NCI-H2227 (cell line): ENCODE measurements at regions not wholly inside any gene's neighbourhood (a gene's known extent, or its start where the extent isn't known, plus 50 kb on each side); places are given as distances from the start of the nearest gene placed in this dataset.
"Not testable (repeated sequence)": the region's sequence is repeated elsewhere in the genome, so short reads cannot be mapped to it uniquely, and the experiment has no call there.

Experiments used
- DNase-seq: peaks from one replicate; lab custom pipeline; 2025; ENCODE audit not compliant: unreplicated experiment; lab: John Stamatoyannopoulos, UW

DNA sequence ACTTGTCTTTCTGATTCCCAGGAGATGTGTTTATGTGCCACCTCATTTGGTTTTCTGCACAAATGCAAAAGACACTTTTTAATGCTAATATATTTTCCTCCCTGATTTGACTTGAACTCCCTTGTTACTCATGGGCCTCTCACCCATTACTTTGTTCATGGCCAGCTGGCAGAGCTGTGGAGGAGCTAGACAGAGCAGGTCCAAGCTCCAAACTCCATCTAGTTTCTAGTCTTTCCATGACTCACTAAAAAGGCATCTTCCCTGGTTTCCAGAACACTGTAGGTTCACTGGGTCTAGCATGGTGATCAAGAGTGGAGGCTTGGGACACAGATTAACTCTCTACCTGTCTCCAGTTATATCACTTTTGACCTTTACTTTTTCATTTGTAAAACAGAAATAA, 161.0 kb upstream of the SLC28A3 start:
- DNase-seq: no peak

DNA sequence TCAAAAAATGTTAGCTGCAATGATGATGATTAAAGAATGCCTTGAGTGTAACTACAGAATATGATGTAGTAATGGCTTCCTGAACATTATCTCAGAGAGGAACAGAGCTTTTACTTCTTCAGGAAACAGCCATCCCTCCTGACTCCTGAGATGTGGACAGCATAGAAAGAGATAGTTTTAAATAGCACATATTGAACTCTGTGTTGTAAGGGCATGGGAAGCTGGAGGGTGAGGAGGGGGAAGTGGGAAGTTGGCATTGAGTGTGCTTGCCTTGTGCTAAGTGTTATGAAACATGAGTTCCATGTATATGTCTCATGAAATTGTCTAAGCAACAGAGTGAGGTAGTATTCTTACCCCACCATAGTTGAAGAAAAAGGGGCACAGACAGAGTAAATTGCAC, 161.5 kb upstream of the SLC28A3 start:
- no peak for DNase-seq

DNA sequence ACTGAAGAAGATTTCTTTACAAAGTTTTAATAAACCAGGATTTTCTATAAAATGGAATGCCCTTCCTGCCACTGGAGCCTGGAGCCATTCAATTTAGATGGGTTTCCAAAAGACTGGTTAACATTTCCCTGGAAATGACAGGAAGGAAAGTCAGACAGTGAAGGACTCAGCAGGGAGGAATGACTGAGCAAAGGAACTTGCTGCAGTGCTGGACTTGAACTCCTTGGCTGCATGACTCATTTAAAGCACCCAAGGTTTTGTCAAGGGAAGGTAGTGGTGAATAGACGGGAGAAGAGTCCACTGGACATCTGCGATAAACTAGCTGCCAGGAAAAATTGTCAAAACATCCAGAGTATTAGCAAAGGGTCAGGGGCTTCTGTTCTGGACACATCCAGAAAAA, 163.8 kb upstream of the SLC28A3 start:
- DNase-seq: no peak

DNA sequence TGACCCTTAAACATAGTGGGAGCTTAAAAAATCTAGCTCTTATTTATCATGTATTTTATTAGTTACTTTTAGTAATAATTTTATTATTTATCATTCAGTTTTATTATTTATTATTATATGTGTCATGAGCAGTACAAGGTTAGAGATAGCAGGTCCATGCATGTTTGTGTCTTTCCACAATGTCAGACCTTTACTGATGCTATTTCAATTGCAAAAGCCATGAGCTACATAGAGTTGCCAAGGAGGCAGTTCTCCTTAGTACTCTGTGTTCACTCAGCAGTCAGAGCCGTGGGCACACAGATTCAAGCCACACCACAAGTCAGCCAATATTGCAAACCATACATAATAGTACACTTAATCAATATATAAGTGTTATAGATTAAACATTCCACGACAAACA, 157.9 kb upstream of the NTRK2 start:
- no peak for DNase-seq

DNA sequence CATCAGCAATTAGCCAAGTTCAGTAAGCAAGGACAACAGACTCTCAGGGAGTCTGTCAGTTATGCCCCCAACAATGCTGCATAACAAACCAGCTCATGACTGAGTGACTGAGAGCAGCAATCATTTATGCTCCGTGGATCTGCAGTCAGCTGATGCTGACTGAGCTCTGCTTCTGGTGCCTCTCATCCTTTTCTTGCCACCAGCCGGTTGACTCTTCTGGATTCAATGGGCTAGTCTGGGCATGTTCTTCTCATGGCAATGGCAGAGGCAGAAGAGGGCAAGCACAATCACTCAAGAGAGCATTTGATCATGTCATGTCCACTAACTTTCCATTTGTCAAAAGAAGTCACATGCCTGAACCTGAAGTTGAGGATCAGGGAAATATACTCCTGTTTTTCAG, 157.0 kb upstream of the NTRK2 start:
- no peak for DNase-seq

DNA sequence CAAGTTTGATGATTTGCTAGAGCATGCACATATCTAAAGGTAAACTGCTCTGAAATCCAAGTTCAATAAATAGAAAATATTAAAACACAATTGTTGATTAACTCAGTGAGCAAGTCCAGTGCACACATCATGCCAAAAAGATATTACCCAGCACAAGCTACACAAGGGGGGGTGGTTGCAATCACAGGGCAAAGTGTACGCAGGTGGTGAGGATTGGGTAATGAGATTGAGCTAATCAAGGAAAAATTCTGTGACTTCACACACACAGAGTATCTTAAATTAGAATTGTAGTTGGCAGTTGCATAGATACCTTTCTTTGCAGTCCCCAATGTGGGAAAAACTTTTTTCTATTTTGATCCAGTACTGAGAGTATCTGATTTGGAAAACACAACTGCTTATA, 156.1 kb upstream of the NTRK2 start:
- no peak for DNase-seq

DNA sequence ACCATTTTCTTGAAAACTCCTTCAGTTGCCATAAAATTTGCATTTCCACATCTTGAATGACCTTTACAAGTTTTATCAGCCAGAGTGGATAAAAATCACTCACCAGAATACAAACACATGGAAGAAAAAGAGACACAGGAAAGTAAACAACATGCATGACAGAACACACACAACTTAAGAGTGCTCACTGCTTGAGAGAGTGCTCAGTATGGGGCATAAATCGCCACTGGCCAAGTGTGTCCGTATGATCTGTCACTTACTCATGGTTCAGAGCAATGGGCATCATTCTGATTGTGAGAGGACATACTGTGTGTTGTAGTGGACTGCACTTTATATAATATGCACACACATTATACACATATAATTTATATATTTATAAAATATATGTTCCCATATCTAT, 155.6 kb upstream of the NTRK2 start:
- DNase-seq: no peak

DNA sequence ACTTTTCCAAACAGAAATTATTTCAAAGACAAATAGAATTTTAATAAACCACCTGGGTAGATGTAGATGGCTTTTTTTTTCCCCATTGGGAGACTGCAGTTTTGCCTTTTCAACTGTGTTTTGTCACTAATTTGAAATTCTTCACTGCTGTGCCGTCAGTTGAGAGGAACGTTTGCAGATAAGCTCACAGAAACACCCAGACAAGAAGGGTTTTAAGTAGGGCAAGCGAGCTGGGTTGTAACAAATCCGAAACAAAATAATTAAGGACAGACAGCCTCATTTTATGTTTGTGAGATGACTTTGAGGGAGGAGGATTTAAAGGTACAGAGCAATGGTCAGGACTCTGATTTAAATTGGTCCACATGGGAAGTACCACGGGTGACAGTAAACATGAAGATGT, 155.1 kb upstream of the NTRK2 start:
- no peak for DNase-seq

DNA sequence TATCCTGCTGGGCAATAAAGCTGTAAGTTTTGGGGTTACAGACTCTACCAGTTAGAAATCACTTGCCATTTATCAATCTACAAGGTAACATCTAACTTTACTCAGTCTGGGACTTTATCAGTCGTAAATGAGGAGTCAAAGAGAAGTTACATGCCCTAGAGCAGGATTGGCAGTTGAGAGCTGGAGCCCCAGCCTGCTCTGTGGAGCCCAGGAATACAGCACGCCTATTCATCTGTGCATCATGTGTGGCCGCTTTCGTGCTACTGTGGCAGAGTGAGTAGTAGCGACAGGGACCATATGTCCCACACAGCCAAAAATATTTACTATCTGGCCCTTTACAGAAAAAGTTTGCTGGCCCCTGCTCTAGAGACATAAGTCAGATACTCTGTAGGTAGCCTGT, 152.5 kb upstream of the NTRK2 start:
- DNase-seq: no peak

DNA sequence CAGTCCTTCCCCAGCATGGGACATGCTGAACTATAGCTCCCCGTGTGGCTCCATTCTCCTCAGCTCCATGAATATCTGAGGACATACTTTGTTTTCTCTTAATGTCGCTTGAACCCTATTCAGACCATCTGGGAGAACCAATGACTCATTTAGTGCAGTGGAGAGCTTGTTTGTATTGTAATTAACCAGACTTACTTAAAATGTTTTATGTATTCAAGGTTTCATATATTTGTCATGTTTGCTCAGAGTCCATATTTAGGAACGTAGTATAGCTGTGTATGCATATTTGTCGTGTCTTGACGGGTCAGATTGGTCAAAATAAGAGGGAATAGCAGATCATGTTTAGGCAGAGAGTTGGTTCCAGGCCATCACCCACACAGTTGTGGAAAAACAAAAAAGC, 150.1 kb upstream of the NTRK2 start:
- DNase-seq: no peak

DNA sequence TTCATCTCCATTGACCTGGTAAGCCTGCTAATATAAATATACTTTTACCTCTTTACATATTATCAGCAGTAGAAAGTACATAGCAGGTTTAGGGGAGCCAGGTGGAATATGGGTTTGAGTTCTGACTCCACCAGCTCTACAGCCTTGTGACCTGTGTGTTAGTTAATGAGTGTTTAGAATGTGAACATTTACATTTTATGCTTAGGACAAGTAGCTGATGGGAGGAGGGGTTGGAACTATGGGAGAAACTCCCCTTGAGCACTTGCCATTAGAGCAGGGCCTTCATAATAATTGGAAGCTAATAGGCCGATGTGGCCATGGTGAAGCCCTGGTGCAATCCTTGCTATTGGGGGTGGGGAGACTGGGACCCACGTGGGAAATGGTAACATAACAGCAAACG, 148.3 kb upstream of the NTRK2 start:
- no peak for DNase-seq

DNA sequence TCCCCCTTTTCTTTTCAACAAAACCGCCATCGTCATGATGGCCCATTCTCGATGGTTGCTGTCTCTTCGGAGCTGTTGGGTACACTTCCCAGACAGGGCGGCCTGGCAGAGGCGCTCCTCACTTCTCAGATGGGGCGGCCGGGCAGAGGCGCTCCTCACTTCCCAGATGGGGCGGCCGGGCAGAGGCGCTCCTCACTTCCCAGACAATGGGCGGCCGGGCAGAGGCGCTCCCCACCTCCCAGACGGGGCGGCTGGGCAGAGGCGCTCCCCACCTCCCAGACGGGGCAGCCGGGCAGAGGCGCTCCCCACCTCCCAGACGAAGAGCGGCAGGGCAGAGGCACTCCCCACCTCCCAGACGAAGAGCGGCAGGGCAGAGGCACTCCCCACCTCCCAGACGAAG, 143.3 kb upstream of the NTRK2 start:
- not testable (repeated sequence) for DNase-seq

DNA sequence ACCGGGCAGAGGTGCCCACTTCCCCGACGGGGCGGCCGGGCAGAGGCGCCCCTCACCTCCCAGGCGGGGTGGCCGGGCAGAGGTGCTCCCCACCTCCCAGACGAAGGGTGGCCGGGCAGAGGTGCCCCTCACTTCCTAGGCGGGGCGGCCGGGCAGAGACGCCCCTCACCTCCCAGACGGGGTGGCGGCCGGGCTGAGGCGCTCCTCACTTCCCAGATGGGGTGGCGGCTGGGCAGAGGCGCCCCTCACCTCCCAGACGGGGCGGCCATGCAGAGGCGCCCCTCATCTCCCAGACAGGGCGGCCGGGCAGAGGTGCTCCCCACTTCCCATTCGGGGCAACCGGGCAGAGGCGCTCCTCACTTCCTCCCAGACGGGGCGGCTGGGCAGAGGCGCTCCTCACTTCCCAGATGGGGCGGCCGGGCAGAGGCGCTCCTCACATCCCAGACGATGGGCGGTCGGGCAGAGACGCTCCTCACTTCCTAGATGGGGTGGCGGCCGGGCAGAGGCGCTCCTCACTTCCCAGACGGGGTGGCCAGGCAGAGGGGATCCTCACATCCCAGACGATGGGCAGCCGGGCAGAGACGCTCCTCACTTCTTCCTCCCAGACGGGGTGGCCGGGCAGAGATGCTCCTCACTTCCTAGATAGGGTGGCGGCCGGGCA, 142.3 kb upstream of the NTRK2 start:
- DNase-seq: not testable (repeated sequence)

DNA sequence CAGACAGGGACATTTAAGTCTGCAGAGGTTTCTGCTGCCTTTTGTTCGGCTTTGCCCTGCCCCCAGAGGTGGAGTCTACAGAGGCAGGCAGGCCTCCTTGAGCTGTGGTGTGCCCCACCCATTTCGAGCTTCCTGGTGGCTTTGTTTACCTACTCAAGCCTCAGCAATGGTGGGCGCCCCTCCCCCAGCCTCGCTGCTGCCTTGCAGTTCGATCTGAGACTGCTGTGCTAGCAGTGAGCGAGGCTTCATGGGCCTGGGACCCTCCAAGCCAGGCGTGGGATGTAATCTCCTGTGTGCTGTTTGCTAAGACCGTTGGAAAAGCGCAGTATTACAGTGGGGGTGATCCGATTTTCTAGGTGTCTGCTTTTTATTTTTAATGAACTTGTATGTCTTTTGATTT, 133.6 kb upstream of the NTRK2 start:
- not testable (repeated sequence) for DNase-seq

DNA sequence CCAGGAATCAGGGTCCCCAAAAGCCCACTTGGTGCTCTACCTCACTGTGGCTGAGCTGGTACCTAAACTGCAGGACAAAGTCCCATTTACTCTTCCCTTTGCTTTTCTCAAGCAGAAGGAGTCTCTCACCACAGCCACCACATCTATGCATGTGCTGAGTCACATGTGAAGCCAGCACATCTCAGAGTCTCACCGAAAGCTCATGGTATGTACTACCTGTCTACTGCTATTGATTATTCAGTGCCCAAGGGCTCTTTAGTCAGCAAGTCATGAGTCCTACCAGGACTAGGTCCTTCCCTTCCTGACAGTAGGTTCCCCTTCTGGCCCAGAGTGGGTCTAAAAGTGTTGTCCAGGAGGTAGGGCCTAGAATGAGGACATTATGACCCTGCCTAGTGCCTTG, 130.7 kb upstream of the NTRK2 start:
- DNase-seq: no peak

DNA sequence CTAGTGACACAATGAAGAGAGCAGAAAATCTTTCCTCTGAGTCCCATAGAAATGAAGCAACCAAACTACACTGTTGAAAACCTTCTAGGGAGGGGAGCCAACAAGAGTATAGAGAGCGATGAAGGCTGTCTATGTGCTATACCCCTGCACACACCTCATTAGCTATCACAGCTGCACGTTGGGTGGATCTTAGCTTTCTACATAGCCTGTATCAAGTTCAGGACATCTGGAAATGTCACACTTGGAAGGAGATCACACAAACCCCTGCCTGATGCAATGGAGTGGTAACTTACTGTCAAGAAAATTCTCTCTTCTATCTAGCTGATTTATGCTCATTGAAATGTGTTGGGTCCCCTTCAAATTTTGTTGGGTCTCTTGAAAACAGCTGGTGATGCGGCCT, 127.0 kb upstream of the NTRK2 start:
- no peak for DNase-seq

DNA sequence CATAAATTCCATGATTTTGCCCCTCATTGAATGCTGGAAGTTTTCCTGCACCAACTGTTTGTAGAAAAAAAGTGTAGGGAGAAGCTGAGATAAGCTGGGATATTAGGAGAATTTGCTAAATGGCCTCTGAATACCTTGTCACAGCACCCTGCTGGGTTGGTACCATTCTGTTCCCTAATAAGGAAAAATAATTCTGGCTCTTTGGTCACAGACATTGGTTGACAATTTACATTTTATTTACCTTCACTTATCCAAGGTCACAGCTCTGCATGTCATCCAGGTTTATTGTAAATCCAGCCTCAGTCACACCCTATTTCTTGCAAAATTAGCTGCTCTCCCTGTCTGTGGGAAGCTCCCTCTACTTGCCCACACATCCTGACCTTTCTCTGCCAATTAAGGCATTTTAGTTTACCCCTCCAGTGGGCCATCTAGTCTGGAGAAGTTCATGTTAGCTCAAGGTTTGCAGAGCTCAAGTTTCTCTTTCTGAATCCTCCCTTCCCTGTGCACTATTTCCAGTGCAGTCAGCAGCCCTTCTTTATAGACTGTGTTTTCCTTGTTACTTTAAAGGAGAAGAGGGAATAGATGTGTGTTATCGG, 115.4 kb upstream of the NTRK2 start:
- DNase-seq: no peak

DNA sequence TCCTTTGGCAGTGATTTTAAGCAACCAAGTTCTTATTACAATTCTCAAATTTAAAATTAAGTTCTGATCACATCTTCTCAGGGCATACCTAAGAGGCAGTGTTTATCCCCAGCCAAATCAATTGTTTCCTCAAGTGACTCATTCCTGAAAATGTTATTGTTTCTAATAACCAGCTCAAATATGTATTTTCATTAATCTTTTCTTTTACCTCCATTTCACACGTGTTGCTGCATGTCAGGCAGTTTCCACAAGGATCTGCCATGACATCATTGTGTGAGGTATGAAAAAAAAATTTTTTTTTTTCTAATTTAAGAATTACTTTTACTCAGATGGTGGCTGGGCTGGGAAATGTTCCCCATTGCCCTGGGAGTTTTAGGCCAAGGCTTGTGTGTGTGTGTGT, 113.0 kb upstream of the NTRK2 start:
- DNase-seq: no peak

DNA sequence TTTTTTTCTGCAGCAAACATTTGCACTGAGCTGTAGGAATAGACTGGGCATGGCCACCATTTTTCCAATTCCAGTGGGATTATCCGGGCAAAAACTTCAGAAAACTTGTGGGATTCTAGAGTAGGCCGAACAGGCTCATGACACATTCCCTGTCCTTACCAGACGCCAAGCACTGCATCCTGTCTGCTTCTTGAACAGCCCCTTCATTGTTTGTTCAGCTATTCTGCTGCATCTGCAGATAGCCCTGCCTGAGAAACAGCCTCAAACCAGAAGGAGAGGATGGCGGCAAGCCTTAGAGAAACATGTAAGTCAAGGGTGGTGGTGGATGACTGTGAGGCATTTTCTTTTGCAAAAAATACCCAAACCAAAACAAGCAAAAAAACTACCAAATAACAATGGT, 111.8 kb upstream of the NTRK2 start:
- DNase-seq: no peak

DNA sequence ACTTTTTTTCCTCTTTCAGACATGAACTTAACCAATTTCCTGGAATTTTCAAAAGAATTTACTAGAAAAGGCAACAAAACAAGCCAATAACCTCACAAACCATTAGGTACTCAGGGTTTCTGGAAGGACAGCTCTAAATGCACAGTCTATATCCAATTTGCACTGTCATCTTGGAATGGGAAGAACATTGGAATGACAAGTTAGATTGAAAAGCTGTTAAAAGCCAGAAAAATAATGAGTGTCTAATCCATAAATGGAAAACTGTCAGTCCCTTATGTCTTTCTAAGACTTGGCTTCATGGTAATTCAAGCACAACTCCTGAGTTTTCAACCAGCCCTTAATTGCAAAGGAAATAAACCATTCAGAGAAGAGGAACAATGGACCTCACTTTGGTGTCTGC, 105.8 kb upstream of the NTRK2 start:
- DNase-seq: no peak

DNA sequence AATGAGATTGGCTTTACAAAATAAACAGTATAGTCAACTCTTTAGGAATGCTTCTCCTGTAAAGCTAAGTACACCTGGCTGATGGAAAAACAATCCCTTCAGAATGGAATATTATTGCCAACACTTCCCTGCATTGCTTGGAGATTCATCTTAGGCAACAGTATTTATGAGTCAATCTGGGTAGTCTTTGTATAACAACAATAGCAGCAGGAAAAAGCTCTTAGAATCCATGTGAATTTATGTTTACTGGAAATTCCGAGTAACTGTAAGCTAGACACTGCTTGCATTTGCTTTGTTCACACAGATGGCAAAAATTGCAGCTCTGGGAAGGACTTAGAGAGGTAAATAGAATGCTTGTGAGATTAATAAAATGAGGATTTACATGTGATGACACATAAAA, 101.7 kb upstream of the NTRK2 start:
- no peak for DNase-seq

DNA sequence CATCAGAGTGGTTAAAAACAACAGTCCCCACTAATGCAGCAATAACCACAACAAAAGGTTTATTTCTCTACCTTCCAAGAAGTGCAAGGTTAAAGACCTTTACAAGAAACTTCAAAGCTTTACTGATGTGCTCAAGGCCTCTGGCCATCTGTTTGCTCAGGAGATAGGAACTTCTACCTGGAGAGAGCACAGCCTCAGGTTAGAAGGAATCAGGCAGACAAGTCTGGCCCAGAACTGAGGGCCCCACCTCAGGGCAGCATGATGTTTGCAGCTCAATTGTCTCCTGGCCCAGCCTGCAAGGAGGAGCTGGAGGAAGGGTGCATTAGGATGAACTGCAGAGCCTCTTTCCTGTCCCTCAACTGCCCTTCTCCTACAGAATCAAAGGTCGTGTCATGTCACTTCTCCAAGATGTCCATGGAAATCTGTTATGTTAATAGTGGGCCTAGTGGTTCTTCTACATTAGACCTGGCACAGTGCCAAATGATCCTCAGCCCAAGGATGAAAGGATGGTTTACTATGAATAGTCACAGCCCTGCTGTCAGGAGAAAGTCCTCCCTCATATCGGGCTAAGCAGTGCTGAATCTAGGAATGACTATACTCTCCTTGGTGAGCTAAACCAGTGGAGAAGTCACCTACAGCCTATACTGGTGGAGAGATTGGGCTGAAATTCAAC, 98.9 kb upstream of the NTRK2 start:
- DNase-seq: no peak

DNA sequence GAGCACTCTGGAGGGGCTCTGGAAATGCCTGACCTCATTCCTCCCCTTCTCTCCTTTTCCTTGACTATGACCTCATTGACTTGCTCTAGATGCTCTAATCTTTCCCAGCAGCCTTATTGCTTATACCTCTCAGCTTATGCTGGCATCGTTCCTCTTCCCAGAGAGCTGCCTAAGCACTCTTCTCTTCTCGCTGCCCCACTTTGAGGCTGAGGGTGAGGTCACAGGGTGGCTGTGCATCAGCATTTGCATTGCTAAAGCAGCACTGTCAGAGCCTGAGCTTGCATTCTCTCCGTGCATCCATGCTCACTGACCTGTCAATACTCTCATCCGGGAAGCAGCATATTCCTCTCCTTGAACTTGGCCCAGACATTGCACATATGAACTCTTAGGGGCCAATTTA, 96.4 kb upstream of the NTRK2 start:
- DNase-seq: no peak
